Pulmonary artery endothelial cell (primary cell): ENCODE measurements at regions not wholly inside any gene's neighbourhood (a gene's known extent, or its start where the extent isn't known, plus 50 kb on each side); places are given as distances from the start of the nearest gene placed in this dataset.
A peak's percentile ranks its signal among the peaks of the same experiment; 100 is the strongest.
"Not testable (repeated sequence)": the region's sequence is repeated elsewhere in the genome, so short reads cannot be mapped to it uniquely, and the experiment has no call there.

Experiments
- DNase-seq: peaks from one replicate; pipeline ENCODE4 v3.0.0-alpha.2; 2011; ENCODE audit warnings: low read depth, low spot score

DNA sequence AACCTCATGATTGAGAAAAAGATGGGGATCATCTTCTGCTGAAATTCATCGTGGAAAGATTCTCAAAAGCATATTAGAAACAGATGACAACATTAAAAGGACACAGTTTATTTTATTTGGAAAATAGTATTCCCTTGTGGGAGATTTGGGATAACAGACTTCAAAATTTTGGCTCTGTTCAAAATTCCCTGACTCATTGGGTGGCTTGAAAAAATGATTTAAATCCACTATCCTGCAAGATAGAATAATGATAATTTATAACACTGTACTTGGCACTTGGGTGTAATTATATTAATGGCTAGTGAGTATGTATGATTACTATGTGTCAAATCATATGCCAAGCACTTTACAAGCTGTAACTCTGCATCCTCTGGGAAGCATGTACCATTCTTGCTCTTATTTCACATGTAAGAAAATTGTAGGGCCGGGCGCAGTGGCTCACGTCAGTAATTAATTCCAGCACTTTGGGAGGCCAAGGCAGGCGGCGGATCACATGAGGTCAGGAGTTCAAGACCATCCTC, 128.8 kb downstream of the LMNTD1 start:
- no peak for DNase-seq

DNA sequence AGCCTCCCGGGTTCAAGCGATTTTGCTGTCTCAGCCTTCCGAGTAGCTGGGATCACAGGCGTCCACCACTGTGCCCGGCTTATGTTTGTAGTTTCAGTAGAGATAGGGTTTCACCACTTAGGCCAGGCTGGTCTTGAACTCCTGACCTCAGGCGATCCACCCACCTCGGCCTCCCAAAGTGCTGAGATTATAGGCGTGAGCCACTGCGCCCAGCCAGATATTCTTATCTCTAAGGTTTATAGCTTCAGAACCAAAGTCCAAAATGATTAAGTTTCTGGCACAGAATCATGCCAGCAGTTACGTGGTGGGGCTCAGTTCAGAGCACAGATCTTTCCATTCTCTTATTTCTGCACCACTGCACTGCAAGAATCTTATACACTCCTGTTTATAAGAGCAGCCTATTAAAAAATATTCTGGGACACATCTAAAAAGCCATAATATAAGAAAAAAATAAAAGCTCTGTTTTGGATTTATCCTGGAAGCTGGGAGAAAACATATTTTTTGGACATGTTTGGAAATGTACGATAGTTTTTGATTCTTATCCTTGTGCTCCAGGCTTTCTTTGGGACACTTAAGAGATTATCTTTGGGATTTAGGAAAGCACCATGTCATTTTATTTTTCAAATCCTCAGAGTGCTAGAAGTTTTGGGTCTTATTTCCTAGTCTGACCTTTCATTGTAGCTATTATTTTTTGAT, 129.6 kb downstream of the LMNTD1 start:
- DNase-seq: no peak

DNA sequence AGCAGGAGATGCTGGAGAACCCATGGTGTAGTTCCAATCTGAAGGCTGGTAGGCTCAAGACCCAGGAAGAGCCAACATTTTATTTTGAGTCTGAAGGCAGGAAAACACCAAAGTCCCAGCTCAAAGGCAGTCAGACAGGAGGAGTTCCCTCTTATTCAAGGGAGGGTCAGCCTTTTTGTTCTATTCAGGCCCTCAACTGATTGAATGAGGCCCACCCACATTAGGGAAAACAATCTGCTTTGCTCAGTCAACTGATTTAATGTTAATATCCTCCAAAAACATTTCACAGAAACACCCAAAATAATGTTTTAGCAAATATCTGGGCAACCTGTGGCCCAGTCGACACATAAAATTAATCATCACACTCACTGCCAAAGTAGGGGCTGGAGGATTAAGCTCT, 130.8 kb downstream of the LMNTD1 start:
- DNase-seq: no peak

DNA sequence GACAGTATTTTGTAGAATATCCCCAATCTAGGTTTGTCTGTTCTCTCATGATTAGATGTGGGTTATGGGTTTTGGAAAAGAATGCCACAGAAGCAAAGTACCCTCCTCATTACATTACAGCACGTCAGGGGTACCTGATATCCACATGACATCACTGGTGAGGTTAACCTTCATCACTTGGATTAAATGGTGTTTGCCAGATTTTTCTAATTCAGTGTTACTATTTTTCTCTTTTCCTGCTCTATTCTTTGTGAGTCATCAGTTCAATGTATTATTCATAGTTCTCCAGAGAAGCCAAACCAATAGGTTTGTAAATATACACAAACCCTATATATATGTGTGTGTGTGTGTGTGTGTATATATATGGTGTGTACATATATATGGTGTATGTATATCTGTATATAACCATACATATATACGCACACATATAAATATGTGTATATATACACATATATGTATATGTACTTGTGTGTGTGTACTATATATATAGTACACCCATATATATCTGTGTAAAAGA, 131.4 kb downstream of the LMNTD1 start:
- DNase-seq: no peak

DNA sequence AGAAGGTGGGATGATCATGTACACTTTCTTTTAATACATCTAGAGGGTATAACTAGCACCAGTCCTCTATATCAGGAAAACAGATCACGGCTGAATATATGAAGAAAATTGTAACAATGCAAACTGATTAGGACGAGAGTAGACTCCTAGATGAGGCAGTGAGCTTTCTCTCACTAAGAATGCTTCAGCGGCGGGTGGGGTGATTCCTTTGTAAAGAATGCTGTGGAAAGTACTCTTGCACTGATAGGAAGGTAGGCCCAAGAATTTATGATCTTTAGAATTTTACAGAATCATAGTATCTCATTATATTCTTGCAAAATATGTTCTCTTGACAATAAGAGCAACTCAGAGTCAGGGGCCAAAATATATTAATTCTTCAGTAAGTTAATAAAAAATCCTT, 133.0 kb downstream of the LMNTD1 start:
- DNase-seq: no peak

DNA sequence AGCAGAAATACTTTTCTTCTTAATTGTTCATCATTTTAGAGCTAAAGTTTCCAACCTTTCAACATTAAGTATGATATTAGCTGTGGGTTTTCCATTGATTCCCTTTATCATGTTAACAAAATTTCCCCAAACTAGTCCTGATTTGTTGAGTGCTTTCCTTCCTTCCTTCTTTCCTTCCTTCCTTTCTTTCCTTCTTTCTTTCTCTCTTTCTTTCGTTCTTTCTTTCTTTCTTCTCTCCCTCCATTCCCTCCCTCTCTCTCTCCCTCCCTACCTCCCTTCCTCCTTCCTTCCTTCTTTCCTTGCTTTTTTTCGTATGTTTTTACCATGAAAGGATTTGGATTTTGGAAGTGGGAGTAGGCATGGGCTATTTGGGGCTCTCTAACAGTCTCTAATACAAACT, 133.5 kb downstream of the LMNTD1 start:
- no peak for DNase-seq

DNA sequence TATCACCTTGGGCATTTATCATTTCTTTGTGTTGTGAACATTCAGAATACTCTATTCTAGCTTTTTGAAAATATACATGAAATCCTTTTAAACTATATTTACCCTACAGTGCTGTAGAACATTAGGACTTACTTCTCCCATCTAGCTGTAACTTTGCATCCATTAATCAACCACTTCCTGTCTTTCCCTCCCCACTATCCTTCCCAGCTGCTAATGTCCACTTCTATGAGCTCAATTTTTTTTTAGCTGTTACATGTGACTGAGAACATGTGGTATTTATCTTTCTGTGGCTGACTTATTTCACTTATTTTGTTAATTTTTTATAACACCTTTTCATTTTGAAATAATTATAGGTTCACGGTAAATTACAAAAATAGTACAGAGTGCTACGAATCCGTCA, 136.0 kb downstream of the LMNTD1 start:
- DNase-seq: no peak

DNA sequence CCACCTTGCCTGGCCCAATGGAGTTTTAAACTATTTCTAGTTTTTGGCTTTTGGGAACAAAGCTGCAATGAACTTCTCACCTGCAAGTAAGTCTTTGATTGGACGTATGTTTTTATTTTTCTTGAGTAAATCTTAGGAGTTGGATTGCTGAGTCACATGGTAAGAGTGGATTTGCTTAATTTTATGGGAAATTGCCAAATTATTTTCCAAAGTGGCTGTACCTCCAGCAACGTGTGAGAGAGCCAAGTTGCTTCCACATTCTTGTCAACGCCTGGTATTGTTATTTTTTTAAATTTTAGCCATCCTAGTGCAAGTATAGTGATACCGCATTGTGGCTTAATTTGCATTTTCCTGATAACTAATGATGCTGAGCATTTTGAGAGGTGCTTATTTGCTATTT, 136.6 kb downstream of the LMNTD1 start:
- no peak for DNase-seq

DNA sequence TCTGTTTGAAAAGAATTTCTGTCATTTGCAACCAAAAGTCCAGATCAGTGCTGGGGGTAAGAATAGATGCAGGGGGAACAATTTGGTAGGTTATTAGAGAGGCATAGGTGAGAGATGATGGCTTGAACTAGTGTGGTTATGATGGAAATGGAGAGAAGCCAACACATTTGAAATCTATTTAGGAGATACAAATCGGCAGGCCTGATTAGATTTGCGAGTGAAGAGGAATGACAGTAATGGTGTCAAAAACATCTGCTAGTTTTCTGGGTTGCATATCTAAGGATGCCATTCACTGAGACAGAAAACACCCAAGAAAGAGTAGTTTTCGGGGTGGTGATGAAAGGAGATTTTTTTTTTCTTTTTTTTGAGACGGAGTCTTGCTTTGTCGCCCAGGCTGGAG, 138.1 kb downstream of the LMNTD1 start:
- DNase-seq: no peak

DNA sequence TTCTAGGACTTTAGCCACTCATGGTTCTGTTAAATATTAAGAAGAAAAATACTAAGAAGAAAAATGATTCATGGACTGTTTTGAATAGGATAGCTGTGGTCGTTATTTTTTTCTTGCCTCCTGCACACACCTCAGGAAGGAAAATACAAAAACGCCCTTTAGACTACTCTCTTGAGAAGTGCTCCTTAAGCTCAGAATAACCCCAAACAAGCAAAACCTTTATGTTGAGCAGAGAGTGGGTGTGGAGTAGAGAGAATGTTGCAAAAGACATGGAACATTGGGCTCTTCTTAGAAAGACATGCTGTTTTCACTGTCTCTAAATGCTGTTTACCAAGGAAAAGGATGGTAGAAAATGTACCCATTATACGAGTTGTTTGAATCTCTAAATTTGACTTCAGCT, 140.3 kb downstream of the LMNTD1 start:
- no peak for DNase-seq

DNA sequence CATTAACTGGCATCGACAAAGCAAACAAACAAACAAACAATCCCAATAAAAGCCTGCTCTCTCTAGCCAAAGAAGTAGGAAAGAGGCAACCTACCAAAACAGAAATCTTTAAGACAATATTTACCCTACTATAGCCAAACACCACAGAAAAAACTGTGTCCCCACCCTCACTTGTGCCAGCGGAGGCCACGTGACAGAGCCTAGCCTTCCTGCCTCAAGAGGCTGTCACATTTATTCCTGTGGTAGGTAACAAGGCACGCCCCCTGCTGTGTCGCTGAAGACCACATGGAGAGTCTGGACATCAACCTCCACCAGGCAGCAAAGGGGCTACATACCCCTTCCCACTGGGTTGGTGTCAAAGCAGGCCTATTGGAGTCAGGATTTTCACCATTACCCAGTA, 148.1 kb downstream of the LMNTD1 start:
- DNase-seq: no peak

DNA sequence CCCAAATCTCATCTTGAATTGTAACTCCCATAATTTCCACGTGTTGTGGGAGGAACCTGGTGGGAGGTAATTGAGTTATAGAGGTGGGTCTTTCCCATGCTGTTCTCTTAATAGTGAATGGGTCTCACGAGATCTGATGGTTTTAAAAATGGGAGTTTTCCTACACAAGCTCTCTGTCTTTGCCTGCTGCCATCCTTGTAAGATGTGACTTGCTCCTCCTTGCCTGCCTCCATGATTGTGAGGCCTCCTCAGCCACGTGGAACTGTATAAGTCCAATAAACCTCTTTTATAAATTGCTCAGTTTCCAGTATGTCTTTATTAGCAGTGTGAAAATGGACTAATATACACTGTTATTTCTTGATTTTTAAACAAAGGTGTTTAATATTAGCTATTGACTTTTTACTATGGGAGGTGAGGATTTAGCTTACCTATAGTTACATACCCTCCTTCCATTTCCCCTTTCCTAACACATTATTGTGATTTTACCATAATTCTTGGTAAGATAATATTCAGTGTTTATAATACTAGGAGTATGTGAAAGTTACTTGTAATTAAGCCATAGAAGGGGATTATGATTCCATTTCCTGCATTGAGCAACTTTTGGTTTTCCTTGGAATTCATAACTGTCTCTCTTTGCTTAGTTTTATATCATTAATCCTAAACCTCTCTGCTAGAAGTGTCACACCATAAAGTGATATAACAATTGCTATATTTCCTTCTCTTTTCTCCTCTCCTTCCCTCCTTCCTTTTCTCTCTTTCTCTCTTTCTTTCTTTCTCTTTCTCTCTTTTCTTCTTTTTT, 151.0 kb upstream of the KRAS start:
- DNase-seq: no peak

DNA sequence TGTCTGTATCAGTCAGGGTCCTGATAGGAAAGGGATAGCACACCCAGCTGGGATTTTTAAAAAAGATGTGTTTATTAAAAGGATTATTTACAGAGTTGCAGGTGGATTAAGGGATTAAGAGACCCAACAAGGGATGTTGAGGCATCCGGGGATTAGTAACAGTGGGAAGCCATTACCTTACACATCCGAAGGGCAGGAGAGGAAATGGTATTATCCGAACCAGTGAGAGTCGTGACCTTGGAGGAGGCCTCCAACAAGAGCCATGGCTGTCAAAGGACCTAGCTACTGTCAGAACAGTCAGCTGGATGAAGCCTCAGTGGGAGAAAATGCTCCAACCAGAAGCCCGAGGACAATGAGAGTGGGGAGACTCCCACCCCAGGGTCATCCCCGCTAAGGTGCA, 146.3 kb upstream of the KRAS start:
- DNase-seq: no peak

DNA sequence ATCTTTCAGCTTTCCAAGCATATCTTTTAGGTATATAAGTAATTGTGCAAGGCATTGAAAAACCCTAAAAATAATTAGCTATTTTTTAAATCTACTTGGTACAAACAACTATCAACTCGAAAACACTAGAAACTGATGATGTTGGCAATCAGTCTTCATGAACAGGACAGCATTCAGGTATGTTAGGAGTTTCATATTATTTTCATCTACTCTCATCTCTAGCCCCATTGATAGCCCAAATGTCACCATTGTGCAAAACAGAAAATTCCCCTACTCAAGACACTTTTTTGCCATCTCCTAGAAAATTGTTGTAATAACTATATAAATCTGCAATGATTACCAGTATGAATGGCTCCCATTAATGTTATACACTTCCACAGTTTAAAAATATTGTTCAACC, 144.5 kb upstream of the KRAS start:
- no peak for DNase-seq

DNA sequence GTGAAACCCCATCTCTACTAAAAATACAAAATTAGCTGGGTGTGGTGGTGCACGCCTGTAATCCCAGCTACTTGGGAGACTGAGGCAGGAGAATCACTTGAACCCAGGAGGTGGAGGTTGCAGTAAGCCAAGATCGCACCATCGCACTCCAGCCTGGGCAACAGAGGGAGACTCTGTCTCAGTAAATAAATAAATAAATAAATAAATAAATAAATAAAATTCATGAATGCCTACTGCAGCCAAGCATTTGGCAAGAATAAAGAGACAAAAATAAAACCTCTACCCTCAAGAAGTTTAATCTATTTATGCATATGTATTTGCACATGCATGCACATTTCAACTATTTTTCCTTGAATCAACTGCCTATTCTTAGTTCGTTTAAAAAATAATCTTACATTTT, 144.0 kb upstream of the KRAS start:
- DNase-seq: not testable (repeated sequence)

DNA sequence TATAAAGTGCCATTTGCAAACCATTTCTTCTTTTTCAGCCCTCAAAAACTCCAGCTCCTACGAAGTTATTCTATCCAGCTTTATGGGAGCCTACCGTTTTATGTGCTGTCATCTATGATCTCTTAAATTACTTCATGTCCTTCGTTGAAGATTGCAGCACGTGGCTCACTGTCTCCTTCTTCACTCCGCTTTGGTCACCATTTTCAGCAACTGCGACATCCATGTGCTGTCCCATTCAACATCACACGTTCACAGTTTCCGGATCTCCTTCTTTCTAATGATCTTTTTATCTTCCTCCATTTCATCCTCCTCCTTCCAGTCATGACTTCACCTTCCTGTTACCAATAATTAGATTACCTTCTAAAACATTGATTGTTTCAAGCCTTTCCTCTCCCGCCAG, 143.3 kb upstream of the KRAS start:
- no peak for DNase-seq

DNA sequence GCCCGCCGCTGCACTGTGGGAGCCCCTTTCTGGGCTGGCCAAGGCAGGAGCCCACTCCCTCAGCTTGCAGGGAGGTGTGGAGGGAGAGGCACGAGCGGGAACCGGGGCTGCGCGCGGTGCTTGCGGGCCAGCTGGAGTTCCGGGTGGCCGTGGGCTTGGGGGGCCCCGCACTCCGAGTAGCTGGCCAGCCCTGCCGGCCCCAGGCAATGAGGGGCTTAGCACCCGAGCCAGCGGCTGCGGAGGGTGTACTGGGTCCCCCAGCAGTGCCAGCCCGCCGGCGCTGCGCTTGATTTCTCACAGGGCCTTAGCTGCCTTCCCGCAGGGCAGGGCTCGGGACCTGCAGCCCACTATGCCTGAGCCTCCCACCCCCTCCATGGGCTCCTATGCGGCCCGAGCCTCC, 140.6 kb upstream of the KRAS start:
- DNase-seq: not testable (repeated sequence)

DNA sequence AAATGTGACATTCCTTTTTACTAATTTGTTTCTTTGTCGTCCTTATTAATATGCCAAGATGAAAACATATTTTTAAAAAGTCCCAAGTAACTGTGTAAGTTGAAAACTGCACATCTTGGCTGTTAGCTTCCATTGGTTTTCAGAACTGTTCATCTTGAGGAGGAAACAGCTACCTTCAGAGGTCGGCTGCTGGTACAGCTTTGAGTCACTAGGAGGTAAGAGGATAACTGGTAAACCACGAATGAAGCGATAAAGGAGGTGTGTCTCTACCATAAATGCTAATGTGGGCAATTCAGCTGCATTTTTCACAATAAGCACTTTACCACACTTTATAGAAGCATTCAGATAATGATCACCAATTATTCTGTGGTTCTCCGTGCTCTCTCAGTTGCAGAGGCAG, 137.5 kb upstream of the KRAS start:
- DNase-seq: no peak

DNA sequence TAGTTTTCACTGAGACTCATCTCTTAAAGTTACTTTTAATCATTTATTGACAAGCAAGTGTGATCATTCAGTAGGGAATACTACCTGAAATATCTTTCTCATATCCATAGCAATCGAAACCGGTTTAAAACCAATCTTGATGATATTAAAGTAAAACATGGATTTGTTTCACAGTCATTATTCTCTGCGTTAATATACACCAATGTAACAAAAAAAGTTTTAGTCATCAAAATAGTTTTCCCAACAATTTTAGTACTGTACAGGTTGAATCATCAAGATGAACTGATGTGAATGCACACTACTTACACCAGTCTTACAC, 137.0 kb upstream of the KRAS start:
- DNase-seq: no peak

DNA sequence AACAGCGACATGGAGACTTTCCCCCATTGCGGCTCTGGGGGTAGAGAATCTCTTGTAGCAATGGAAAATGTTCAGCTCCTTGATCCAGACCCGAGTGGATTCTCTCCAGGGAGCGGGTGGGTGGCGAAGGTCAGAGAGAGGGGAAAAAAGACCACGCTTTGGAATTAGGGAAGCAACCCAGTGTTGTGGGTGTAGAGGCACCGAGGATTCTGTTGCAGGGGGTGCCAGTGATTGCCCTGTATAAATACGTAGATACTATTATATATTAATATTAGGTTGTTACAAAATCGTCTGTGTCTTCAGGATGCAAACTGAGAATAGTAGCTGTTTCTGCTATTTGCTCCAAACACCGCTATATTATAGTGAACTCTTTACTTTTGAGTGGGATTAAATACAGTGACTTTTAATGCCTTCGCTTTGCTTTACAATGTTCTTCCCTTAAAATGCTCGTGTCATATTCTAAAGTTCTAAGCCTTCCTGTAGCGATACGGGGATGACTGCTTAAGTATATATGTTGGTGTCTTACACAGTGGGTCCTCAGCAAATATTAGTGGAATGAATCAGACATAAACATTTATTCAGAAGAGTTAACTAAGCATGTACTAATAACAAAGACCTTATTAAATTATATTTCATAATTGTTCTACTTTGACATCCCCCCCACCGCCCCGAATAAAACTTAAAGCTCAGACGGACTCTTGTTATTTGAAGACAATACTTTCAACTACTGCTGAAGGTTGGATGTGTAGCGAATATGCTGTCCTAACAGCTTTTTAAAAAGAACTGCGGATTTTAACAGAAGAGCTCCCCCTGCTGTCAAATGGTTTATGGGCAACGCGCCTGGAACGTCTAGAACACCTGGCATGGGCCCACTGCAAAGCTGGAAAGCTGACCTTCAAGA, 136.4 kb upstream of the KRAS start:
- DNase-seq: peak; percentile 46

DNA sequence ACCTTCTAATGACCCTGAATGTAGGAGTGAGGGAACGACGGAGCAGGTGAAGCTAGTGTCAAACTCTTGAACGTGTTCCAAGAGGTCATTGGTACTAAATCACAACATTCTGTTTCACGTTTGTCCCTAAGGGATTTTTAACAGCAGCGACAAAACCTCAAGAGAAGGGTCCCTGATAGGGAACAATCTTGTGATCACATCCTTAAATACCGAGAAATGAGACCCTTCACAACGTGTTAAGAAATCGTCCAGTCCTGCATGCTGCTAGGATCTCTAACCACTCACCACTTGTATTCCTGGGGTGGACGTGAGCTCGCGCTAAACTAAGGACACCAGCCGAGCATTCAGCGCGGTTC, 134.1 kb upstream of the KRAS start:
- DNase-seq: no peak
